ENCODE measurements at regions not wholly inside any gene's neighbourhood (a gene's known extent, or its start where the extent isn't known, plus 50 kb on each side); places are given as distances from the start of the nearest gene placed in this dataset.

DNA sequence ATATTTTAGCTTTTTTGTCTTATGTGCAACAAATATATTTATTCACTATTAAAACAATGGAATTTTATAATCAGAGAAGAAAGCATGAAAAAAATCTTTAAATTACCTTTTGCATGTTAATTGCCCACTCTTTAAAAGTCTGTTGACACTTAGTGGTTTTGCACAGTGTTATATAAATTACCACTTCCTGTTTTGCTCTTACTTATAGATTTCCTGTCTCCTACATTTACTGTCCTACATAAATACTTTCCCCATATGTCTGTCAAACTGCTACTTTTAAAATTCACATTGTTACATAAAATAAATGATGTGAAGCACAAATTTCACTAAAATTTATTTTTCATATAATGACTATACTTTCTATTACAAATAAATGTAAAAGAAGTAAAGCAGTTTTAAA lies 161.1 kb upstream of the NDST4 start:
- TF ChIP-seq POLR2AphosphoS5 (IDR thresholded peaks at IDR 0.05; ENCODE audit: low read depth, low read length) (no peak), TAF1 (IDR thresholded peaks at IDR 0.05; ENCODE audit: borderline replicate concordance, insufficient read depth, low read length) (no peak), SIN3A (IDR thresholded peaks at IDR 0.05; ENCODE audit: borderline replicate concordance, insufficient read depth, low read length) (no peak)
- TF ChIP-seq, protein P1, sequence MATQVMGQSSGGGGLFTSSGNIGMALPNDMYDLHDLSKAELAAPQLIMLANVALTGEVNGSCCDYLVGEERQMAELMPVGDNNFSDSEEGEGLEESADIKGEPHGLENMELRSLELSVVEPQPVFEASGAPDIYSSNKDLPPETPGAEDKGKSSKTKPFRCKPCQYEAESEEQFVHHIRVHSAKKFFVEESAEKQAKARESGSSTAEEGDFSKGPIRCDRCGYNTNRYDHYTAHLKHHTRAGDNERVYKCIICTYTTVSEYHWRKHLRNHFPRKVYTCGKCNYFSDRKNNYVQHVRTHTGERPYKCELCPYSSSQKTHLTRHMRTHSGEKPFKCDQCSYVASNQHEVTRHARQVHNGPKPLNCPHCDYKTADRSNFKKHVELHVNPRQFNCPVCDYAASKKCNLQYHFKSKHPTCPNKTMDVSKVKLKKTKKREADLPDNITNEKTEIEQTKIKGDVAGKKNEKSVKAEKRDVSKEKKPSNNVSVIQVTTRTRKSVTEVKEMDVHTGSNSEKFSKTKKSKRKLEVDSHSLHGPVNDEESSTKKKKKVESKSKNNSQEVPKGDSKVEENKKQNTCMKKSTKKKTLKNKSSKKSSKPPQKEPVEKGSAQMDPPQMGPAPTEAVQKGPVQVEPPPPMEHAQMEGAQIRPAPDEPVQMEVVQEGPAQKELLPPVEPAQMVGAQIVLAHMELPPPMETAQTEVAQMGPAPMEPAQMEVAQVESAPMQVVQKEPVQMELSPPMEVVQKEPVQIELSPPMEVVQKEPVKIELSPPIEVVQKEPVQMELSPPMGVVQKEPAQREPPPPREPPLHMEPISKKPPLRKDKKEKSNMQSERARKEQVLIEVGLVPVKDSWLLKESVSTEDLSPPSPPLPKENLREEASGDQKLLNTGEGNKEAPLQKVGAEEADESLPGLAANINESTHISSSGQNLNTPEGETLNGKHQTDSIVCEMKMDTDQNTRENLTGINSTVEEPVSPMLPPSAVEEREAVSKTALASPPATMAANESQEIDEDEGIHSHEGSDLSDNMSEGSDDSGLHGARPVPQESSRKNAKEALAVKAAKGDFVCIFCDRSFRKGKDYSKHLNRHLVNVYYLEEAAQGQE (IDR thresholded peaks at IDR 0.05; ENCODE audit: insufficient read depth in 1 of 2, low read depth in 2 of 2, low read length in 2 of 2): no peak

Measured in PFSK-1 (cell line).